ENCODE measurements at regions not wholly inside any gene's neighbourhood (a gene's known extent, or its start where the extent isn't known, plus 50 kb on each side); places are given as distances from the start of the nearest gene placed in this dataset.
"Not testable (repeated sequence)": the region's sequence is repeated elsewhere in the genome, so short reads cannot be mapped to it uniquely, and the experiment has no call there.

- DNase-seq, result no peak
These were observed 202.1 kb upstream of the FAT3 start for GRCh38 chr11:92022499-92022898.

- DNase-seq, result no peak
These were observed 206.3 kb upstream of the FAT3 start for GRCh38 chr11:92018332-92018731.

DNA sequence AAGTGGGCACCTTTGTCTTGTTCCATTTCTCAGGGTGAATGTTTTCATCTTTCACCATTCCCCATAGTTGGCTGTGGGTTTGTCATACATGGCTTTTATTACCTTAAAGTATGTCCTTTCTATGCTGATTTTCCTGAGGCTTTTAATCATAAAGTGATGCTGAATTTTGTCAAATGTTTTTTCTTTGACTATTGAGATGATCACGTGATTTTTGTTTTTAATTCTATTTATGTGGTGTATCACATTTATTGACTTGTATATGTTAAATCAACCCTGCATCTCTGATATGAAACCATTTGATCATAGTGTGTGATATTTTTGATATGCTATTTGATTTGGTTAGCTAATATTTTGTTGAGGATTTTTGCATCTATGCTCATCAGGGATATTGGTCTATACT lies 216.4 kb upstream of the FAT3 start:
- DNase-seq, result no peak

- DNase-seq, result no peak
These were observed 222.1 kb upstream of the FAT3 start for GRCh38 chr11:92002568-92002967.

DNA sequence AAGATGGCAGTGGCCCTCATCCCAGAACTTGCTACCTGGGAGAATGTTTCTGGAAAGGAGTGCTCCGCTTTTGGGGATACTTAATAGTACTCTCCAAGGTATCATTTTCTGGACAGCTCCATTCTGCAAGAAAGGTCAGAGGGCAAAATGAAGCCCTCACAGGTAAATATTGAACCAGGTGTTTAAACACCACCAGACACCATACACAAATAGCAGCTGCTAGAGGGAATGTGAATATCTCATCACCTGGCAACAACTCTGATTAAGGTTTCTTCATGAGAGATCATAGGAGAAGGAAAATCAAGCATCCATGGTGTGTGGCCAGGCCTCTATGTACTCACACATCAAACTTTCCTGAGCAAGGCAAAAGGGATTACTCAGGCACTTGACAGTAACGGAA lies 226.1 kb upstream of the FAT3 start:
- no peak for DNase-seq

GRCh38 chr11:91997226-91997625 lies 227.4 kb upstream of the FAT3 start:
- DNase-seq, result no peak

DNA sequence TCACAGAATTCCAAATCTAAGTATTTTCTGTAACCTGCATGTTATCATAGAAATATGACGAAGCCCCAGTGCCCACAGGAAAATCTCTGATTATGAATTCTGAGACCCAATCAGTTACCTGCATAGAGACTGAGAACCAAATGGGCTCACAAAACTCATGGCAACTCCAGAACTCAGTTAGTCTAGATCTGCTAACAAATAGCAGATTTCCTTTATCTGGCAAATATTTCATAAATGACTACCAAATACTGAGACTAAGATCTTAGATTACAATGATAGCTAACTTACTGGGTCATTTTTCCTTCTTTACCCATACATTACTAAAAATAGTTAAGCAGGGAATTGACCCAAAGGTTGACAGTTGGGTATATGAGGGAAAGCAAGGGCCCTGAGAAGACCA lies 228.1 kb upstream of the FAT3 start:
- DNase-seq, result no peak

DNA sequence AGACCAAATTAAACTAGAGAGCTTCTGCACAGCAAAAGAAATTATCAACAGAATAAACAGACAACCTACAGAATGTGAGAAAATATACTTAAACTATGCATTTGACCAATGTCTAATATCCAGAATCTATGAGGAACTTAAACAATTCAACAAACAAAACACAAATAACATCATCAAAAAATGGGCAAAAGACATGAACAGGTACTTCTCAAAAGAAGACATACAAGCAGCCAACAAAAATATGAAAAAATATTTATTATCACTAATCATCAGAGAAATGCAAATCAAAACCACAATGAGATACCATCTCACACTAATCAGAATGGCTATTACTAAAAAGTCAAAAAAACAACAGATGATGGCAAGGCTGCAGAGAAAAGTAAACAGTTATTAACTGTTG lies 236.2 kb upstream of the FAT3 start:
- not testable (repeated sequence) for DNase-seq

DNA sequence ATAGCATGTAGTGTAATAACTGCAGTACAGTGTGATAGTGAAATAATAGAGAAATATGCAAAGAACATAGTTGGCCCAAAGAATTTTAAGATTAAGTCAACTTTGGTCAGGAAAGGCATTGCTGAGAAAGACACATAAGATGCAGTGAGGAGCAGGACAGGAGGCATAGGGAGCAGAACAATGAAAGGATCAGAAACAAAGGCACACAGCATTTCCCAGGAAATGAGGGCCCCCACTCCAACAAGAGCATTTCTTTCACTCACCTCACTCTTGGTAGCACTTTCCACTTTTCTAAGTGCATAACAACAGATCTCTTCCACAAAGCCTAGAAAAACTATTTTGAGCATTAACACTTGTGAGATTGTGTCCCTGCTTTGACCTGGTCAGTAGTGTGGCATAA lies 238.4 kb upstream of the FAT3 start:
- DNase-seq, result no peak

DNA sequence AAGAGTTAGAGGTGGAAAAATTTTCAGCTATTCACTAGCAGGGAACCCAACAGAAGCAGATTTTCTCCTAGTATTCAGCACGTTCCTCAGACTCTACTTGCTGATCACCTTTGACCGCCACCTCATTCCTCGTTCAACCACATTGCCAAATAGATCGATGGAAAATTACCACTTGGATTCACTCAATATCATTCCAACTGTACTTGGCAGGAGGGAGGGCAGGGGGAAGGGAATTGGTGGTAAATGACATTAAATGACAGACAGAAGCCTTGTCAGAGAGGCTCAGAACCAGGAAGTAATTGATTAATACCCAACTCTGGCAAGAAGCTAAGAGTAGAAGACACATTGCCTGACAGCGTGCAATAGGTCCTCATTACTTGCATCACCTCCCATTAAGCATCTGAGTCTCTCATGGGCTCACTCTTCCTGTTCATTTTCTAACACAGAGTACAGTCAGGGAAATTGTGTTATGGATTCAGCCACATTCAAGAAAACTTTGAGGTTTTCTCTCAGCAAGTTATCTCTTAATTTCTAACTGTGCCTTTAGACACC lies 240.5 kb upstream of the FAT3 start:
- DNase-seq, result no peak

DNA sequence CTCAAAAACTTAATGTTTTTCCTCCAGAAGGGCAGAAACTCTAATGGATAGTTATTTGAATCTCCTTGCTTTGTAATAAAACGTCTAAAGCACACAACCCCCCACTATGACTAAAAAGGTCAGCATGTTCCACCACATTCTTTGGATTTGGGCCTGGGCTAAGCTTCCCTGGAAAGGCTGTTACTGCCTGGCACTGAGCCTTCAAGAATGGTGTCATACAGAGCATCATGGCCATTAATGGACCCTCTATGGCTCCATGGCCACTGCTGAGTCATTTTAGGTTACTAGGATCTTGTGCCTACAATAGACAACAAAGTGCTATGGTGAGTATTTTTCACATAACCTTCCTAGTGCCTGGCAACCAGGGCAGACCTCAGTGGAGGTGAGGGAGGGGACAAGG lies 242.6 kb upstream of the FAT3 start:
- no peak for DNase-seq

- no peak for DNase-seq
These were observed 244.8 kb upstream of the FAT3 start for GRCh38 chr11:91979775-91980174.

GRCh38 chr11:91978747-91979146 lies 245.9 kb upstream of the FAT3 start:
- no peak for DNase-seq

DNA sequence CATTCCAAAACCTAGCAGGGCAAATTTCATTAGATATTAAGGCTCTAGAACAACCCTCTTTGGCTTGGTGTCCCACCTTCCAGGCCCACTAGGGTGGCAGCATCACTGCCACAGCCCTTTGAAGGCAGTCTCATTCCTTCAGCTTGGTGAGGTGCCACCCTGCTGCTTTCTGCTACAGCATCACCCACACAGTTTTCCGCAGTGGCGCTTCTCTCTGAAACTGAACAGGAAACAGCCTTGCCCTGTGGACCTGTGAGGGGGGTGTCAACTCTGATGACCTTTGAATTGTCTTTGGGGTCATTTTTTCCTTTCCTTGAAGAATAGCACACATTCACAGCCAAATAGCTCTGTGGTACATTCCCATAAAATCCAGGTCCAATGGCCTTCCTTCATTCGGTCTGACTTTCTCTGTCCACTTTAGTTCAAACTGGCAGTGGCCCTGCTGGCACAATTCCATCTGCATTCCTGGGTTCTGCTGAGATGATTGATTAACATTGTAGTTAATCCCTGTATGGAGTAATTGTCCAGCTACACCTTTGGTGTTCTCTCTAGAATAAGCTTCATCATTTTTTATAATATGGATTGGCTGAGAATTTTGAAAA lies 251.9 kb upstream of the FAT3 start:
- DNase-seq, result no peak

- DNase-seq, result no peak
These were observed 254.0 kb upstream of the FAT3 start for GRCh38 chr11:91970624-91971023.

DNA sequence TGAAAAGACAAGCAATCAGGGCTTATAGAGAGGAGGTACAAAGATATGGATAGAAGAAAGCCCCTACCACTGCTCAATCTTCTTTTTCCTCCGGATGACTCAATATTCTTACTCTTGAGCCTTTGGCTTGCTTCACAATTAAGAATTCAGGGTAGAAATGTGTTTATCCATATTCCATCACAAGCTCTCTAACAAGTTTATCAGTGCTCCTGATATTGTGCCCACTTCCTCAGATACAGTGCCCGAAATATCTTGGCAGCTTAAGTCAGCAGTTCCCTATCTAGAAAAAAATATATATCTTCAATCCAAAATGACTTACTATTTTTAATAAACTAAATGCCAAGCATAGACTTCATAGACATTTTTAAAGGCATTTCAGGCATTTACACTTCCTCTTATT lies 255.1 kb upstream of the FAT3 start:
- DNase-seq, result no peak

DNA sequence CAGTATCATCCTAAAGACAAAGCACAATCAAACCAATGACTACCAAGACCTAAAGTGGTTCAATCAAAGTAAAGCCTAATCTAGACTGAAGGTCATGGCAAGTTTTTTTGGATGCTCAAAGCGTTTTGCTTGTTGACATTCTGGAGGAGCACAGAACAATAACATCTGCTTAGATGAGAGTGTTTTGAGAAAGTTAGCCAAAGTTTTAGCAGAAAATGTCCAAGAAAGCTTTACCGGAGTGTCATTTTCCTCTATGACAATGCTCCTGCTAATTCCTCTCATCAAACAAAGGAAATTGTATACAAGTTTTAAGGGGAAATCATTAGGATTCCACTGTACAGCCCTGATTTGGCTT lies 256.9 kb upstream of the FAT3 start:
- no peak for DNase-seq

DNA sequence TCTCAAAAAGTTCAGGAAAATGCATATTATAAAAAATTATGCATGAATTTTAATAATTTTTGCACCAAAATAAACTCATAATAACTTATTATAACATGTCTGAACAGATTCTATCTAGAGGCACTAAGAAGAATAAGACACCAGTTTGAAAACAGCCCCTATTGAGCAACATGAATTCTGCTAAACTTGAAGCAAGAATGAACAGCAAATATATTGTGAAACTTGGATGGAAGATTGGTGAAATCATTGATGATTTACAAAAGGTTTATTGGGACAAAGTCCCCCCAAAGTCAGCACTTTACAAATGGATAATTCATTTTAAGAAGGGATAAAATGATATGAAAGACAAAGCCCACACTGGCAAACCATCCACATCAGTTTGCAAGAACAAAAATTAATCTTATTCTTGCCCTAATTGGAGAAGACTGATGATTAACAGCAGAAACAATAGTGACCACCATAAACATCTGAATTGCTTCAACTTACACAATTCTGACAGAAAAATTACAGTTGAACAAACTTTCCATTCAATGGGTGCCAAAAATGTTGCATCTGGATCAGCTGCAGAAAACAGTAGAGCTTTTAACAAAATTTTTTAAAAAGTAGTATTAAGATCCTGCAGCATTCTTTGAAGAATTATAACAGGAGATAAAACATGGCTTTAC lies 257.5 kb upstream of the FAT3 start:
- no peak for DNase-seq

- no peak for DNase-seq
These were observed 258.2 kb upstream of the FAT3 start for GRCh38 chr11:91966368-91966767.

DNA sequence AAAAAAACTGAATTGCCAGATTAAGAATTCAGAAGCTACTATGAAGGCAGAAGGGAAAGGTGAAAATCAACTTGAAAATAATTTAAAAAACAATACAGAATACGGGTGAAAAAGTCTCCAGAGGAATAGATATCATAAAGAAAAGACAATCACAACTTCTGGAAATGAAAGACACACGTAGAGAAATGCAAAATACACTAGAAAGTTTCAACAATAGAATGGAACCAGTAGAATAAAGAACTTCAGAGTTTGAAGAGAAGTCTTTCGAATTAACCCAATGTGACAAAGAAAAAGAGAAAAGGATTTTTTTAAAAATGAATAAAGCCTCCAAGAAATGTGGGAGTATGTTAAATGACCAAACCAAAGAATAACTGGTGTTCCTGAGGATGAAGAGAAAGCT lies 263.8 kb upstream of the FAT3 start:
- no peak for DNase-seq

DNA sequence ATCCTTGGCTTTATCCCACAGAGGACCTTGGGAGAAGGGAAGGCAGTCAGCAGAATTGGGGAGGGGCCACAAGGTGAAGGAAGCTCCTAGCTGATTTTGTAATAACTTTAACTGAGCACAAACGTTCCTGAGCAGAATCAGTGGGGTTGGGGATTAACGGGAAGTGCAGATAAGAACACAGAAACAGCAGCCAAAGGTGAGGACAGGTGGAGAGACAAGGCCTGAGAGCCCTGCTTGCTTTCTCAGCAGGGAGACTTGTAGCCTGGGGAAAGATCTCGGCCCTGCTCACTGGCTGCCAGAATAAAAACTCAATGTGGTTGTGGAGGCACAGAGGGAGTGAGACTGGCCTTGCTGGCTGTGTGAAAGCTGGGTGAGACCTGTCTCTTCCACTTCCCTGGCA lies 265.2 kb upstream of the FAT3 start:
- no peak for DNase-seq

DNA sequence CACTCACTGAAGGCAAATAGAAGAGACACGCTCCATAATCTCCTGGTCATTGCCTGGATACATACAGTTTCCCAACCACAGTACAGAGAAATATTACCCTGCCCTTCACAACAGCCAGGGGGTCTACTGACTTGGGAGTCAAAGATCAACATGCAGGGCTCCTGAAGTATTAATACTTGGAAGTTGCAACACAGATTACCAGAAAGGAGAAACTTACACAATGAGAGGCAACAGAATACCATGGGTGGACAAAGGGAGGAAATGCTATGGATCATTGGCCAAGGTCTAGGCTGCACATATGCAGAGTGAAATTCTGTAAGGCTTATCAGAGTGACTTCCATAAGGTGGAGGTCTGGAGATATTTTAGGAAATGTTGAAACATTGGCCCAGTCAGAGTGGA lies 267.9 kb upstream of the FAT3 start:
- no peak for DNase-seq

DNA sequence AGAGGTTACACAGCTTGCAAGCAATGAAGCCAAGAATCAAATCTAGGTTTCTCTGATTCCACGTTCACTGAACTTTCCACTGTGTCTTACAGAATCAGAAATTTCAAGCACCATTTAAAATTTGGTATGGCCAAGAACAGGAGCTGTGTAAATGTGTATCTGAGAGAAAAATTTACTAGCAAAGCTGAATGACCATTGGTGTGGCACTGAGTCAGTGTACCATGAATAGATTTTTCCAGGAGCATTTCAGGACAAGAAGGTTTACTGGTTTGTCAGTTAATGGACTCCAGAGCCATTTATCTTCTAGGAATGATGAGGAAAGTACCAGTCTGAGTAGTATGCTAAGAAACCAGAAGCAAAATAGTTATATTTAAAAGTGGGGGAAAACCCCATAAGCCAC lies 269.4 kb upstream of the FAT3 start:
- DNase-seq, result no peak

DNA sequence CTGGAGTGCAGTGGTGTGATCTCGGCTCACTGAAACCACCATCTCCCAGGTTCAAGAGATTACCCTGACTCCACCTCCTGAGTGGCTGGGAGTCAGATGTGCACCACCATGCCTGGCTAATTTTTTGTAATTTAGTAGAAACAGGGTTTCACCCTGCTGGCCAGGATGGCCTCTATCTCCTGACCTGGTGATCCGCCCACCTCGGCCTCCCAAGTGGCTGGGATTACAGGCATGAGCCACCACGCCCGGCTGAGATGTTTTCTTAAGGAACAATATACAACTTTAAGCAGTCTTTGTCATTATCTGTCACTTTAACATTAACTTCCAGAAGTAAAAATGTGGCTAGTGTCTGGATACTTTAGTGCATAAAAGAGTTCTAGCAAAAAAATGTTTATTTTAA lies 272.6 kb upstream of the FAT3 start:
- no peak for DNase-seq

GRCh38 chr11:91947215-91947820 lies 277.3 kb upstream of the FAT3 start:
- no peak for DNase-seq
